Neural cell (in vitro differentiated cells): ENCODE measurements at regions not wholly inside any gene's neighbourhood (a gene's known extent, or its start where the extent isn't known, plus 50 kb on each side); places are given as distances from the start of the nearest gene placed in this dataset.

Source experiments
- H2AFZ ChIP-seq: fragments of 200-600, 300-800 bp; sonication (generic), shearing (Covaris generic); 2 replicates; pipeline ENCODE4 v1.6.0; 2014; ENCODE audit warnings: low read depth, mild to moderate bottlenecking, antibody characterized with exemption, low read length, moderate library complexity
- H3F3A ChIP-seq: fragments of 200-600 bp; shearing (Covaris generic); 2 replicates; pipeline ENCODE4 v1.6.1; 2016; ENCODE audit warnings: mild to moderate bottlenecking, moderate library complexity, mixed read lengths, antibody characterized with exemption, low read length; ENCODE audit not compliant: insufficient read depth, poor library complexity, severe bottlenecking
- H3K27ac ChIP-seq: fragments of 200-600, 300-800 bp; sonication (generic), shearing (Covaris generic); 2 replicates; pipeline ENCODE4 v1.5.1; 2014; ENCODE audit warnings: mild to moderate bottlenecking, low read length, moderate library complexity
- H3K27me3 ChIP-seq: fragments of 300-800, 200-600 bp; sonication (generic), shearing (Covaris generic); 2 replicates; pipeline ENCODE4 v1.6.0; 2014; ENCODE audit warnings: mild to moderate bottlenecking, low read depth, low read length, moderate library complexity; ENCODE audit not compliant: insufficient read depth
- H3K36me3 ChIP-seq: fragments of 300-800, 200-600 bp; sonication (generic), shearing (Covaris generic); 2 replicates; pipeline ENCODE4 v1.5.1; 2014; ENCODE audit warnings: mild to moderate bottlenecking, antibody characterized with exemption, low read length, moderate library complexity; ENCODE audit not compliant: insufficient read depth
- H3K4me2 ChIP-seq: fragments of 300-800, 200-600 bp; sonication (generic), shearing (Covaris generic); 2 replicates; pipeline ENCODE4 v1.6.0; 2014; ENCODE audit warnings: mild to moderate bottlenecking, low read length
- H3K4me3 ChIP-seq: fragments of 300-800, 200-600 bp; sonication (generic), shearing (Covaris generic); 2 replicates; pipeline ENCODE4 v1.5.1; 2014; ENCODE audit warnings: mild to moderate bottlenecking, low read length, moderate library complexity
- H3K79me2 ChIP-seq: fragments of 200-600 bp; shearing (Covaris generic); replicated peaks from 2 replicates; pipeline ENCODE4 v1.6.0; 2014; ENCODE audit warnings: mild to moderate bottlenecking, low read length, moderate library complexity; ENCODE audit not compliant: insufficient read depth
- H3K9ac ChIP-seq: fragments of 300-800, 200-600 bp; sonication (generic), shearing (Covaris generic); 2 replicates; pipeline ENCODE4 v1.6.1; 2016; ENCODE audit warnings: mild to moderate bottlenecking, low read length, mixed read lengths
- H3K9me2 ChIP-seq: fragments of 200-600 bp; shearing (Covaris generic); 2 replicates; pipeline ENCODE4 v1.6.1; 2016; ENCODE audit warnings: mild to moderate bottlenecking, low read length, mixed read lengths; ENCODE audit not compliant: insufficient read depth
- H3K9me3 ChIP-seq: fragments of 200-600, 300-800 bp; sonication (generic), shearing (Covaris generic); 2 replicates; pipeline ENCODE4 v1.6.1; 2016; ENCODE audit warnings: mild to moderate bottlenecking, mixed run types, low read length, moderate library complexity, mixed read lengths
- H4K20me1 ChIP-seq: fragments of 200-600 bp; shearing (Covaris generic); 2 replicates; pipeline ENCODE4 v1.6.1; 2016; ENCODE audit warnings: mild to moderate bottlenecking, mixed run types; ENCODE audit not compliant: insufficient read depth
- EP300 ChIP-seq: fragments of 450-650 bp; conservative IDR thresholded peaks from 2 replicates; pipeline ENCODE4 v1.6.1; 2014; ENCODE audit warnings: antibody characterized with exemption, mild to moderate bottlenecking, moderate library complexity; ENCODE audit not compliant: poor library complexity, severe bottlenecking
- EZH2 ChIP-seq: fragments of 200-600, 300-800 bp; shearing (Covaris generic), sonication (generic); IDR thresholded peaks from 2 replicates; pipeline ENCODE4 v1.6.1; 2014; ENCODE audit warnings: antibody characterized with exemption, low read length, borderline replicate concordance, mild to moderate bottlenecking; ENCODE audit not compliant: insufficient read depth, poor library complexity, severe bottlenecking
- MXI1 ChIP-seq: fragments of 450-650 bp; conservative IDR thresholded peaks from 2 replicates; pipeline ENCODE4 v1.6.1; 2014; ENCODE audit warnings: antibody characterized with exemption, mild to moderate bottlenecking; ENCODE audit not compliant: poor library complexity, severe bottlenecking
- POLR2AphosphoS5 ChIP-seq: IDR thresholded peaks from 2 replicates; pipeline ENCODE4 v1.6.1; 2012
- RAD21 ChIP-seq: fragments of 450-650 bp; conservative IDR thresholded peaks from 2 replicates; pipeline ENCODE4 v1.6.1; 2014; ENCODE audit warnings: antibody characterized with exemption, mild to moderate bottlenecking, moderate library complexity
- SMC3 ChIP-seq: fragments of 450-650 bp; conservative IDR thresholded peaks from 2 replicates; pipeline ENCODE4 v1.6.1; 2014; ENCODE audit warnings: antibody characterized with exemption, mild to moderate bottlenecking, moderate library complexity; ENCODE audit not compliant: poor library complexity
- TAF1 ChIP-seq: IDR thresholded peaks from 2 replicates; pipeline ENCODE4 v1.6.1; 2012; ENCODE audit warnings: low read depth
- TF ChIP-seq, protein P1 (sequence below): fragments of 450-650 bp; IDR thresholded peaks from 2 replicates; pipeline ENCODE4 v1.5.1; 2014; ENCODE audit warnings: antibody characterized with exemption, mild to moderate bottlenecking, moderate library complexity; ENCODE audit not compliant: poor library complexity, severe bottlenecking
- TF ChIP-seq, protein P2 (sequence below): IDR thresholded peaks from 2 replicates; pipeline ENCODE4 v1.6.1; 2012; ENCODE audit warnings: borderline replicate concordance

DNA sequence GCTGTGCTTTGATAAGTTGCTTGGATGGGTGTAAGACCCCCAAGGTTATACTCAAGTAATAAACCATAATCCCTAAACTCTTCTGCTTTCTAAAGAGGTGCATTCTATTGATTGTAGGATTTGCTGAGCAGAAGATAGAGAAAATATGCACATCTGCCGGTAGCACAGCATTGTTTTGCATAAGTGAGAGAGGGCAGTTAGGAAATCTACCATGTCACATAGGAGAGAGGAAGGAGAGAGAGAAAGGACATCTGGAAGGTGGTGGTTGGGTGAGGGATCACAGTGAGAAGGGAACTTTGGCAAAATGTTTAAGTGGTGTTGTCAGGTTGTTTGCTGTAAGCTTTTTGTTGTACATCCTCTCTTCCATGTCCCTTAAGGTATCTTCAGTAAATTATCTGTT, 73.6 kb upstream of the BDNF start:
- no peaks in the 10 kb centered on the region for H3K9me2 ChIP-seq

DNA sequence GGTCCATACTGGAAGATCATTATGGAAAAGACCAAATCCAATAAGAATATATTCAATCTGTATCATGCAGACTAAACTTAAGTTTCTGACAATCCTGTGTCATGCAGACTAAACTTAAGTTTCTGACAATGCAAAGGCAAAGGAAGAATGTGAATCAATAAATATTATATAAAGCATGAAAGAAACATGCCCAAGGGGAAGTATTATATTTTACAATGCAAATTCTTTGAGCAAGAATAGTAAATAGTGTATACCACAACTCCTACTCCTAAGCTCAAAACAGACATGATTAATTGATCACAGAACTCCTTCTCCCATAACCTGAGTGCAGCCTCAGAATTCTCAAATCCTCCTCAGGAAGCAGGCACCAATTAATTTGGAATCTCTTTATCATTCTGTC, 71.3 kb upstream of the BDNF start:
- H3F3A ChIP-seq = no peaks in the 10 kb centered on the region
- no peak overlapping the region for H3K4me2 ChIP-seq
- no peaks in the 10 kb centered on the region for H3K27me3 ChIP-seq

More for the DNA sequence above, 73.6 kb upstream of the BDNF start:
- no peaks in the 10 kb centered on the region for H3F3A ChIP-seq
- H3K4me3 ChIP-seq = no peak overlapping the region
- TF ChIP-seq MXI1 (no peak), RAD21 (no peak), TAF1 (no peak), EP300 (no peak), SMC3 (no peak), EZH2 (no peak), POLR2AphosphoS5 (no peak)
- TF ChIP-seq, protein P1, sequence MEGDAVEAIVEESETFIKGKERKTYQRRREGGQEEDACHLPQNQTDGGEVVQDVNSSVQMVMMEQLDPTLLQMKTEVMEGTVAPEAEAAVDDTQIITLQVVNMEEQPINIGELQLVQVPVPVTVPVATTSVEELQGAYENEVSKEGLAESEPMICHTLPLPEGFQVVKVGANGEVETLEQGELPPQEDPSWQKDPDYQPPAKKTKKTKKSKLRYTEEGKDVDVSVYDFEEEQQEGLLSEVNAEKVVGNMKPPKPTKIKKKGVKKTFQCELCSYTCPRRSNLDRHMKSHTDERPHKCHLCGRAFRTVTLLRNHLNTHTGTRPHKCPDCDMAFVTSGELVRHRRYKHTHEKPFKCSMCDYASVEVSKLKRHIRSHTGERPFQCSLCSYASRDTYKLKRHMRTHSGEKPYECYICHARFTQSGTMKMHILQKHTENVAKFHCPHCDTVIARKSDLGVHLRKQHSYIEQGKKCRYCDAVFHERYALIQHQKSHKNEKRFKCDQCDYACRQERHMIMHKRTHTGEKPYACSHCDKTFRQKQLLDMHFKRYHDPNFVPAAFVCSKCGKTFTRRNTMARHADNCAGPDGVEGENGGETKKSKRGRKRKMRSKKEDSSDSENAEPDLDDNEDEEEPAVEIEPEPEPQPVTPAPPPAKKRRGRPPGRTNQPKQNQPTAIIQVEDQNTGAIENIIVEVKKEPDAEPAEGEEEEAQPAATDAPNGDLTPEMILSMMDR = no peak
- TF ChIP-seq, protein P2, sequence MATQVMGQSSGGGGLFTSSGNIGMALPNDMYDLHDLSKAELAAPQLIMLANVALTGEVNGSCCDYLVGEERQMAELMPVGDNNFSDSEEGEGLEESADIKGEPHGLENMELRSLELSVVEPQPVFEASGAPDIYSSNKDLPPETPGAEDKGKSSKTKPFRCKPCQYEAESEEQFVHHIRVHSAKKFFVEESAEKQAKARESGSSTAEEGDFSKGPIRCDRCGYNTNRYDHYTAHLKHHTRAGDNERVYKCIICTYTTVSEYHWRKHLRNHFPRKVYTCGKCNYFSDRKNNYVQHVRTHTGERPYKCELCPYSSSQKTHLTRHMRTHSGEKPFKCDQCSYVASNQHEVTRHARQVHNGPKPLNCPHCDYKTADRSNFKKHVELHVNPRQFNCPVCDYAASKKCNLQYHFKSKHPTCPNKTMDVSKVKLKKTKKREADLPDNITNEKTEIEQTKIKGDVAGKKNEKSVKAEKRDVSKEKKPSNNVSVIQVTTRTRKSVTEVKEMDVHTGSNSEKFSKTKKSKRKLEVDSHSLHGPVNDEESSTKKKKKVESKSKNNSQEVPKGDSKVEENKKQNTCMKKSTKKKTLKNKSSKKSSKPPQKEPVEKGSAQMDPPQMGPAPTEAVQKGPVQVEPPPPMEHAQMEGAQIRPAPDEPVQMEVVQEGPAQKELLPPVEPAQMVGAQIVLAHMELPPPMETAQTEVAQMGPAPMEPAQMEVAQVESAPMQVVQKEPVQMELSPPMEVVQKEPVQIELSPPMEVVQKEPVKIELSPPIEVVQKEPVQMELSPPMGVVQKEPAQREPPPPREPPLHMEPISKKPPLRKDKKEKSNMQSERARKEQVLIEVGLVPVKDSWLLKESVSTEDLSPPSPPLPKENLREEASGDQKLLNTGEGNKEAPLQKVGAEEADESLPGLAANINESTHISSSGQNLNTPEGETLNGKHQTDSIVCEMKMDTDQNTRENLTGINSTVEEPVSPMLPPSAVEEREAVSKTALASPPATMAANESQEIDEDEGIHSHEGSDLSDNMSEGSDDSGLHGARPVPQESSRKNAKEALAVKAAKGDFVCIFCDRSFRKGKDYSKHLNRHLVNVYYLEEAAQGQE = no peak
- H4K20me1 ChIP-seq = no peaks in the 10 kb centered on the region
- no peak overlapping the region for H3K4me2 ChIP-seq
- no peak overlapping the region for H2AFZ ChIP-seq
- H3K9ac ChIP-seq = no peak overlapping the region
- no peaks in the 10 kb centered on the region for H3K9me3 ChIP-seq
- H3K27me3 ChIP-seq = no peaks in the 10 kb centered on the region
- no peak overlapping the region for H3K27ac ChIP-seq
- H3K36me3 ChIP-seq = no peaks in the 10 kb centered on the region
- no peaks in the 10 kb centered on the region for H3K79me2 ChIP-seq

More for the DNA sequence above, 71.3 kb upstream of the BDNF start:
- H3K4me3 ChIP-seq = no peak overlapping the region
- no peak overlapping the region for H3K9ac ChIP-seq
- TF ChIP-seq TAF1 = no peak
- TF ChIP-seq, protein P1 = no peak
- TF ChIP-seq SMC3 = no peak
- TF ChIP-seq RAD21 = no peak
- no peak for TF ChIP-seq EP300
- TF ChIP-seq POLR2AphosphoS5 = no peak
- no peak for TF ChIP-seq EZH2
- no peak for TF ChIP-seq MXI1
- TF ChIP-seq, protein P2 = no peak
- H3K9me2 ChIP-seq = no peaks in the 10 kb centered on the region
- H3K36me3 ChIP-seq = no peaks in the 10 kb centered on the region
- H4K20me1 ChIP-seq = no peaks in the 10 kb centered on the region
- H3K79me2 ChIP-seq = no peaks in the 10 kb centered on the region
- H3K9me3 ChIP-seq = no peaks in the 10 kb centered on the region
- H3K27ac ChIP-seq = no peak overlapping the region
- H2AFZ ChIP-seq = no peak overlapping the region
